Activated CD8-positive, alpha-beta memory T cell treated with anti-CD3 and anti-CD28 coated beads, Interleukin-2, amount 50 U/mL, for 48 hours (primary cell): ENCODE measurements at regions not wholly inside any gene's neighbourhood (a gene's known extent, or its start where the extent isn't known, plus 50 kb on each side); places are given as distances from the start of the nearest gene placed in this dataset.

ENCODE experiments used
- DNase-seq: peaks from one replicate; pipeline ENCODE4 v3.0.0-alpha.2; 2020

DNA sequence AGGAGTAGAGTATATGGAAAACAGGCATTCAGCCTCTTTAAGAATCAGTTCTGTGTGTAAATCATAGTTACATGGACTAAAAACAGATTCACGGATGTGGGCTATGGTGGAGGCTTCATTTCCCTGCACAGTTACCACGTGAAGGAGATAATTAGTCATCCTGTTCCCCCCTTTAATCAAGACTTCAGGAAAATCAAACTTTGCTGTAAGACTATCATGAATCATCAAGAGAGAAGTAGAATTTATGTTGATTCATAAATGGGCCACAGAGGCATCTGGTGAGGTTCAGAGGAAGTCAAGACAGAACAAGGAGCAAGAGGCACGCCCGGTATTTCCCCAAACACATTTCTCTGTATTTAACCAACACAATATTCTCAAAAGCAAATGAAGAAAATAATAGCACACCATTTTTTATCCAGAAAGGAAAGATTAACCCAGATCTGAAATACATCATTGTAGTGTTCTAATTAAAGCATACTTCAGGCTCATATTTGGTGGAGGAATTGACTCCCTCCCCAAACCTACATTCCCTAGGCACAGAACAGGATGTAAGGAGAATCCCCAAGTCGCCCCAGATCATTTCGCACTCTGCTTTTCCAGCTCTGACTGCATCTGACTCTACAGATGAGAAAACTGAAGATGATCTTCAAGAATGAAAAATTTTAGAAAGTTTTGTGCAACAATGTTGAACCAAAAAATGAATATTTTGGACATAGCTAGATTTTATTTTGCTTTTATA, 175.8 kb upstream of the GAS1 start:
- DNase-seq, result no peak

DNA sequence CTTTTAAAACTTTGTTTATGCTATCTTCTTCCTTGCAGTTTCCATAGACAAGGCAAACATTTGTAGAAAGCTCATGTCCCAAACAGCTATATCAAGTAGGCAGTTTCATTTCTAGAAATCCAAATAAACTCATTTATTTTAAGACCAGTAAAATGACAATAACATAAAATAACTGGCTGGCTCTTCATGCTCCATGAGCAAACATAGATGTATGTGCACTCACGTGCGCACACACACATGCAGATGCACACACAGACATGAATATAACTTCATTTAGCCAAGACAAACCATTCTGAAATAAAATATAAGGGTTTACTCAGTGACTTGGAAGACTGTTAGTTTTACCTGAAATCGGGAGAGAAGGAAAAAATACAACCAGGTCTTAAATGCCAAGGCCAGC, 176.5 kb upstream of the GAS1 start:
- no peak for DNase-seq

DNA sequence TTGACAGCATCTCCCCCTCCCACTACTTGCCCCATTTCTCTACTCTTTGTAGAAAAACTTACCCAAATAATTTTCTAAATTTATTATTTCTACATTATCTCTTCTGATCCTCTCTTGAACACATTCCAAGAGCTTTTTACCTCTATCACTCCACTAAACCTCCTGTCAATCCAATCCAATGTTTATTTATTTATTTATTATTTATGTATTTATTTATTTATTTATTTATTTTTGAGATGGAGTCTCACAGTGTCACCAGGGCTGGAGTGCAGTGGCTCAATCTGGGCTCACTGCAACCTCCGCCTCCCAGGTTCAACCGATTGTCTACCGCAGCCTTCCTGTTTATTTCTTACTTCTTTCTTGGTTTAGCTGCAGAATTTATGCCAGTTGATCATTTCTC, 178.5 kb upstream of the GAS1 start:
- DNase-seq, result no peak

DNA sequence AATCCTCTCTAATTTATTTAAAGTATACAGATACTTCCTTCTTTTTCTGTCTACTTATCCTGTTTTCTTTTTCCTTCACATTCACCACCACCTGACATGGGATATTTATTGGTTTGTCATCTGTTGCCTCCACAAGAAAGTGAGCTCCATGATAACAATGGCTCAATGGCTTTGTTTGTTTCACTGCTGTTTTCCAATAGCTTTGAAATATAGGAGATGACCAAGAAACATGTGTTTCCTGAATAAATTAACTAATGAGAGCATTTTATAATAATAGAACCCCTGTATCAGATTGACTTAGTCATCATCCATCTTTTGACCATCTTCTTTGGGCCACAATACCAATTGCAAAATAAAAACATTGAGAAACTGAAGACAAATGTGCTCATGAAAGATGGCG, 180.2 kb upstream of the GAS1 start:
- DNase-seq, result no peak

DNA sequence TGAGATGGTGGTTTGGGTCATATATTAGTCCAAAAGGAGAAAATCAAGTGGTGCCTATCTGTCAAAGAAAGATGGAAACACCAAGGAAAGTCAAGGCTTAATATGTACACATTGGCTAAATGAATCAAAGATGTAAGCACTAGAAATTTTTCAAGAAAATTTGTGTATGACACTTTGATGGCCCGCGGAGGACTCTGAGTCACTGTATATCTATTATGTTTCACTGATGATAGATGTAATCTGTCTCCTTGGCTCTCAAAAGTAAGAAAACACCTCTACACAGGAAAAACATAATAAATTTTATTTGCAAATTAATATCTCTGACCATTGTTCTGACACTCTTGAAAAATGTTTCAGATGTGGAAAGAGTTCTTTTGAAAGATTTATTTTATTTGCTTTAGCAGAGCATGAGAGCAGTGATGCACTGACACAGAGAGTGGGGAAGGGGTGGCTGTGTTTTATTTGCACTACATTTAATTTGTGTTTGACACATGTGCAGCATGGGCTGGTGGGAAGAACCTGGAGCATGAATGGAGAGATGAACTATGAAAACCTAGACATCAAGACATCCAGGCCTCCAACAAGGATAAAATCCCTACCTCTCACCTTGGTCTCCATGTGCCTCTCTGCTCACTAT, 180.8 kb upstream of the GAS1 start:
- no peak for DNase-seq

DNA sequence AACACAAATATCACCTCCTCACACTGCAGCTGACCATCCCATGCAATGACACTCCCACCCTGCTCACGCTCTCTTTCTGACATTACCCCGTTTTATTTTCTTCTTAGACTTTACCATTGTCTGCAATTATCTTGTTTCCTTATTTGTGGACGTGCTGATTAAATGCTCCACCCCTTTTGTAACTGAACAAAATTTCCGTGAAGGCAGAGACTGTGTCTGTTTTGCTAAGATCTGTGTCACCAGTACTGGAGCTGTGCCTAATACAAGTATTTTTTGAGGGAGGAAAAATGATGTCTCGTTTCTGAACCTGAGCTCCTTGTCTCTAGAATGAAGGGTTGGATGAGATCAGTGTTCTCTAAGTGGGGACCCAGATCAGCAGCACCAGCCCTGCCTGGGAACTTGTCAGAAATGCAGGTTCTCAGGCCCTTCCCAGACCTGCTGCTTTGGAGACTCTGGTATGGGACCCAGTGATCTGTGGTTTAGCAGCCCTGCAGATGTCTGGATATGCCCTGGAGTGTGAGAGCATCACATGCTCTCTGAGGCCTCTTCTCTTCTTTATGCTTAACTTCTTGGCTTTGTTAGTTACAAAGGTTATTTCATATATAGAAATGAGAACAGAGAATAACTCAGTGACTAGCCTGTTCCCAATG, 181.7 kb upstream of the GAS1 start:
- DNase-seq, result no peak

DNA sequence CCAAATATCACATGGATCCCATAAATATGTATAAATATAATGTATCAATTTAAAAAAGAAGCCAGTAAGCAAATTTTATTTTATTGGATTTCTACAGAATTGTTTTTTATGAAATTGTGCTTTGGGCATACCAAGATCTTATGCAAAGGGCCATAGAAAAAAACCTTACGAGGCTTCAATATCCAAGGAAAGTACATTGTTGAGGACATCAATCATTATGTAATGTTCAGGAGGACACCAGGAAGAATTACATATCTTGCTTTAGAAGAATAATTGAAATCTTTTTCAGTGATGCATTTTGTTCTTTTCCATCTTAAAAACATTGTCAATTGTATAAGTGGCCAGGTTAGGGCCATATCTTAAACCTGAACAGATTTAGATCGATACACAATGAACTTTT, 187.8 kb upstream of the GAS1 start:
- no peak for DNase-seq

DNA sequence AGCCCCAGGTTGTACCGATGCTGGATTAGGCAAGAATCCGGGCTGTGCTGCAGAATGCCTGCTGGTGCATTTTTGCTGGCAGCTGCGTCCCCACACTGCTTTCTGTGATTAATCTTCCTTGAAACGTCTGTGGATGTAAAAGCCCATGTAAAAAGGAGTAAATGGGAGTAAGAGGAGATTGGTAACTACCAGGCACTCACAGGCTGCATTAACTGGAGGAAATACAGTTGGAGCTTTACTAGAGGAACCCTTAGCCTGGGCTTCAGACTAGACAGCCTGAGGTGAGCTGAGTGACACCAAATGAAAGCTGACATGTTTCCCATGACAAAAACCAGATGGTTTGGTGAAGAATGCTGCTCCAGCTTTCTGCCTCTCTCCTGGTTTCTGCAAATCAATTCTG, 190.4 kb upstream of the GAS1 start:
- DNase-seq, result no peak

DNA sequence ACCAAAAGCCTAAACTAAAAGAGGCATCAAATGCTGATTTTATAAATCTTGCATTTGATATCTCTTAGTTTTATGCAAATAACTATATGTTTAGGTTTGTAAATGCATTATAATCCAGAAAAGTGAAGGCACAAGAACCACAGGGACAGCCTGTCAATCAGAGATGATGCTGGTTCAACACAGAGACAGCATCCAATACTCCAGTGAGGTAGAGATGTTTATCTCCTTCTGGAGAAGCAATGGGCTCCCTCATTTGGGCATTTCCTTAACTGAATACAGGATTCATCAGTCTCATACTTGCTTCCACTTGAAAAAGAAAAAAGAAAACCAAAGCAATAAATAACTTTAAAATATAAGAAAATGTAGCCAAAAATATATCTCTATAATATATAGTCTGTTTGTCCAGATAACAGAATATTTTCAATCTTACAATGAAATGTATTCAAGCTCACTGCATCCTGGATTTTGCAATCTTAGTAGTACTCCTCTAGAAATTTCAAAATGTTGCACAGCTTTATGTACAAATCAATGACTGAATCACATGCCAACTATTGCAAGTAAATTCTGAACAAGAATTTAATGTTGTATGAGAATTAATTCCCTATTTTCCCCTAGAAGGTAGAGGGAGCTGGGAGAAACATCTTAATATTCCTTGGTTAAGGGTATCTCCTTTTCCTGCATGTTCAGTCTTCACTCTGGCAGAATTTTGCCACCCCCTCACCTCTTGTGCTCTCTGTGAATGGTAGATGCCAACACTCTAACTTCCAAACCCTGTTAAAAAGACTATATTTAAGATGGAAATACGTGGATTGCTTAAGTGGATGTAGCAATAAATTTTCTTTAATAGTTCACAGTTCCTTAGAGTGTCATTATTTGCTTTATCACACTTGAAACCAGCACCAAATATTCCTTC, 191.1 kb upstream of the GAS1 start:
- DNase-seq, result no peak

DNA sequence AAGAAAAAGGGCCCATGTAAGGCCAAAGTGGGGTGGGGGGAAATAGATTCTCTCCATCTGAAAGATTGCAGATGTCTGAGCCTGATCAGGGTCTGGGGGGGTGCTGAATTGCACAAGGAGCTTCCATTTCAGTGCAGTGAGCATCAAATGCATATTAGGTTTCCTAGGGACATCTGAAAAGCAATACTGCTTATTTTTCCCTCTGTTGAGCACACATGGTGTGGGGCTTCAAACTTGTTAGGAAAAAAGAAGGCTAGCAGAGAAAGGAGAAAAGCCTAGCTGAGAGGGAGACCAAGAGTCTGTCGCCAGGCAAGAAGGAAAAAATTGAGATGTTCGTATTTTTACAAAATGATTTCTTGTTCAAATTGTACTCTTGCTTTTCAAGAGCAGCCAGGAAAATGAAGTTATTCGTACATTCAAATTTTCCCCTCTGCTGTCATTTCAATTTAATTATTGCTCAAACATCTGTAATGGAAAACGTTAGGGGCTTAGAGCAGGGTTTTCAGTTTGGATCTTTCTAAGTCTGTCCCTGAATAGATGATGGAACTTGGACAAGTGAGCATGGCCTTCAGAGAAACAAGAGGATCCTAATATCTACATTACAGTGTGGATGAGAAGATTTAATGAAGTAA, 191.9 kb upstream of the GAS1 start:
- no peak for DNase-seq

DNA sequence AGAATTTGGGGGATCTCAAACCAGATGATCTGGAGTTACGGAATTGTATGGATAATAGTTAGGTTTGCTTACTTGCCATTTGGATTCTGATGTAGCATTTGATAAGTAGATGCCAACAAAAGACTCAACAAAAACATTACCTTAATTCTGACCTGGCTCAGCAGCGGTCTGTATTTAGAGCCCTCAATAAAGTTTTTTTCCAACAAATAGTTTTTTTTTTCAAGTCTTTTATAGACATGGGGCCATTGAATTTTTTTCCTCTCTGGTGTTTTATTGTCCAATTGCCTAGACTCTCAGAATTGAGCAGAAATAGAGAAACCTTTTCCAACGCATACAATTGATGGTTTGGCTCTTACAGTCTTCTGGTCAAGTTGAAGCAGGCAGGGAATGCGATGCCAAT, 192.8 kb upstream of the GAS1 start:
- DNase-seq, result no peak

DNA sequence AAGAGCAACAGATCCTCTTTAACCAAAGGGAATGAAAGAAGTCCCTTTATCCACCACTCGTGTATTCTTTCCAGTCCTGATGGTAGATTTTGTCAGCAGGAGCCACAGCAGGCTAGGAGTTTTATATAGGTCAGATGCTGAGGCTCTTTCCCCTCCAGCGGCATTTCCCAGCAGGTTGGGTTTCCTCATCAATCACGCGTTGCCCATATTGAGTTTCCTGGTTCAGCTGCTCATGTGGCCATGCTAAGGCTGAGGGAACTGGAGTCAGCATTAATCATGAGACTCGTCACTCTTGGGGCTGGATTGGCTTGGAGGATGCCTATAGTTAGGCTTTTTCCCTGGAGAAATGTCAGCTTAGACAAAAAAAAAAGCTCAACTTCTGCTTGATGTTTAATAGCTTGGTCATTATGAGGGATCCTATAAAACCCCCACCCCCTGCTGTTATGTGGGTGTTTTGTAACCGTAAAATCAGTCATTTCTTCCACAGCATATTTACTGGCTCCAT, 193.4 kb upstream of the GAS1 start:
- DNase-seq, result no peak

DNA sequence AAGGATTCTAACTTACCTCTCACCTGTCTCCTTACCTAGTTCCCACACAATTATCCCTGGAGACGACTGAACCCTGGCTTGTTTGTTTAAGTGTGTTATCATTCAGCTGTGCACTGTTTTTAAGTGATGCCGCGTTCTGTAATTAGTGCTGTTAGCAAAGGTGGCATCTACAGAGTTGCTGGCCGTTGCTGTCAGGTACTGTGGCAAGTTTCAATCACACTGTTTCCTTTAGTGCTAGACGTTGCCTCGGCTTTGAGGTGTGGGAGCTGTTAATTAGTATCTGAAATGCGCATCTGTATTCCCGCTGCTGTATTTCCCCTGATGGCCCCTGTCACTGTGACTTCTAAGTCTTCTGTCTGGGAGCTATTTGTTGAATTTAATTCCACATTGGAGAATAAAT, 193.8 kb upstream of the GAS1 start:
- no peak for DNase-seq

DNA sequence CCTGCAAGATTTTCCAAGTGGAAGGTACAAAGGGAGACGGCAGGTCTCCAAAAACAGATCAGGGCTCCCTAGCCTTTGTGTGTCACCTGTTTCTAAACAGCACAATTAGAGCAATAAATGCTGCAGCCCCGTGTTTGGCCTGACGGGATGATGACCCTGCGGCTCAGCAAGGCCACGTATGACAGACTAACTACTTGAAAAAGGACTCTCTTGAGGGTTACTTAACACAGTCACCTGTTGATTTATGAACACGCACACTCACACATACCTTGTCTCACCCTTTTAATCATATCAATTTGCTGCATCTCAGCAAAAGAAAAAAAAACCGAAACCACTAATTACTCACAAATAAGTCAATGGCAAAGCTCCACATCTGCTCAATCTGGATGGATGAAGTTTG, 199.6 kb upstream of the GAS1 start:
- DNase-seq, result no peak

DNA sequence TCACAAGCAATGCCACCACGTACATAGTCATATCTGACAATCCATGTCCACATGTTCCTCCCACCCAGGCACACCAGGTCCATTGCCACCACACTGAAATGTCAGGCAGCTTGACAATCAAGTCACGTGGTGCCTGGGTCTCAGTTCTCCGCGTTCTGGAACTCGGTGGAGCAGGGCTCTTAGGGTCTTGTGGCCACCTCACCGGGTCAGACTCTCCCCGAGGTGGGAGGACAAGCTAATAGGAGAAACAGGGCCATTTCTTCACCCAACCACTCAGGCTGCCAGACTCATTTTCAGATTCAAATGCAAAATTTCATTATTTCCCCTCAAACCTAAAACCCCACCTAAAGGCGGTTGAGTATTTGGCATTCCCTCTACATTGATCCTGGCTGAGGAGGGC, 200.5 kb upstream of the GAS1 start:
- DNase-seq, result no peak

DNA sequence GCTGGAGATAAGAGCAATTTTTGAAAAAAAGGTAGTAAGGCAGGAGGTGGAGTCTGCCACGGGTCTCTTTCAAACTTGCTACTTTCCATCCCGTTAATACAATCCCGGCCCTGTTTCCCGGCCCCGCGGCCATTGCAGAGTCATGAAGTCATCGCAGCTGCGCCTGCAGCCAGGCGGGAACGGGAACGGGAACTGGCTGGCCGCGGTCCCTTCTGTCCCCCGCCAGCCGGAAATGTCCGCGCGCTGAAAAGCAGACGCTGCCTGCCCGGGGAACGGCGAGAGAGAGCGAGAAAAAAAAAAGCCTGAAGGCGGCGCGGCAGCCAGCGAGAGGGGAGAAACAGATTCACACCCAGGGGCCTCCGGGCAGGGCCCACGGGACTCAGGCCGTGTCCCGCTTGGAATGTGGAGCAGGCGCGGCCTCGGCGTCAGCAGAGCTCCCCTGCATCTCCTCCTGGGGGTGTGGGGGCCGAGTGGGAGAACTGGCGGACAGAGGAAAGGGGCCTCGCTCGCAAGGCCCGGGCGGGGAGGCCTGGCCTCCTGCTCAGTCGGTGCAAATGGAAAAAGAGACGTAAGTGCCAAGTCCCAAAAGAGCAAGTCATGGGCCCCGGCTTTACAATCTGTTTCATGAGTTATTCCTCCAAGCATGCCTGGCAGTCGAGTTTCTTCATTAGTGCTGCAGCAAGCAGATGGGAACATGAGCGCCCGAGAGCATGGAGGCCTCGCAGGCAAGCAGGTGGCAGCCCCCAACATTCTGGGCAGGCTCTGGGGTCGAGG, 201.2 kb upstream of the GAS1 start:
- DNase-seq, result no peak

DNA sequence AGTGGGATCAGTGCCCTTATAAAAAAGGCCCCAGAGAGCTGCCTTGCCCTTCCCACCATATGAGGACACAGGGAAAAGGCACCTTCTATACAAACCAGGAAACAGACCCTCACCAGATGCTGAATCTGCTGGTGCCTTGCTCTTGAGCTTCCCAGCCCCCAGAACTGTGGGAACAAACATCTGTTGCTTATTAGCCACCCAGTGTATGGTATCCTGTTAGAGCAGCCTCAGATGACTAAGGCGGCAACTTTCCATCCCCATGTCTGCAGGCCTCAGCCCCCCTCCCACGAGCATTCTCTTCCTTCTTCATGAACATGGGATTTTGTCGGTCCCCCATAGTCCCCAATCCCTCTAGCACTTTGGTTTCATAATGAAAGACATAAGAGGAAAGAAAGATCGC, 202.5 kb upstream of the GAS1 start:
- DNase-seq, result no peak

DNA sequence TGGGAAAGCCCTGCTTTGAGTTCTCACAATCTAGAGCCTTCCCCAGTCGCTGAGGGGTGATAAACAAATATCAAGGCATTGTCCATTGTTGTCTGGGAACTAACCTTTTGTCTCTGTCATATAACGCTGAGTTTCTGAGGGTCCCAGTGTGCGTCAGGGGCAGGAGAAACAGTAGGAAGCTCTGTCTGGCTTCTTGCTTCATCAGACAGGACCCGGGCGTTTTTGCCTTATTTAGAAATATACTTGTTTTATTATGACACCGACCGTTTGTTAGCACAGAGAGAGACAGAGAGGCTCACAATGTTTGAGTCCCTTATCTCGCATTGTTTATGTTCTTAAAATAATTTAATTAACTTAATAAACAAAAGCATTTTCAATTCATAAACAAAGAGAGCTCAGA, 204.9 kb upstream of the GAS1 start:
- no peak for DNase-seq

DNA sequence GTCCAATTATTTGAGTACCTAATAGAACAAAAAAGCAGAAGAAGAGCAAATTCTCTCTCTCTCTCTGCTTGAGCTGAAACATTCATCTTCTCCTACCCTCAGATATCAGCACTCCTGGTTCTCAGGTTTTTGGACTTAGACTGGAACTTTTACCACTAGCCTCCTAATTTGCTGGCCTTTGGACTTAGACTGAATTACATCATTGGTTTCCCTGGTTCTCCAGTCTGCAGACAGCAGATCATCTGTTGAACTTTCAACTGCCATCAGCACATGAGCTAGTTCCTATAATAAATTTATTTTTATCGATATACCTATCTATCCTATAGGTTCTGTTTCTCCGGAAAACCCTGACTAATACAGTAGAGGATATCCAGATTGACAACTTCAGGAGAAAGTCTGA, 208.9 kb upstream of the GAS1 start:
- DNase-seq, result no peak

DNA sequence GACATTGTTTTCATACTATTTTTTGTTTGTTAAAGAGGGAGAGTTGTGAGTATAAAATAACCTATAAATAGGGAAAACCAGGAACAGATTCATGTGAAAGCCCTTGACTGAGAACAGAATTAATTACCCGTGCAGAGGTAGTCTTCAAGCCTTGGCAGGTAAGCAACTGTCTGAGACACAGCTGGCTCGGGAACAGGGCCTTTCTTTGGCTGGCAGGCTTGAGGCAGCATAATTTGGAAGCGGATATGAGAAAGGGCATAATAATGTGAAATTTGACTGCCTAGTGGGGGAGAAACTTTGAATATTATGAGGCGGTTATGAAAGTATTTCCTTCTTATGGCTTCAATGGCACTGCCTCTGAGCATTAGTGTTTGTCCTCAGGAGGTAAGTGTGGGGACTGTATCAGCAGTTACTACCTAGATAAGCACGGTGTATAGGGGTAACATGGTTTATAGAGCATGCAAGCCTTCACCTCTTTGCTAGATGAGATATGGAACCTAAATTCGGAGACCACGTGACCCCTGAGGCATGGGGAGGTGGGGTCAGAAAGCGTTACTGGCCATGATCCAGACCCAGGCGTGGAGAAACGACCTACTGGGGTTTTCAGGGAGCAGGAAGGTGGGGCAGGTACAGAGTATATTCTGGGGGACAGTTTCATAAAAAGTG, 210.2 kb upstream of the GAS1 start:
- no peak for DNase-seq

DNA sequence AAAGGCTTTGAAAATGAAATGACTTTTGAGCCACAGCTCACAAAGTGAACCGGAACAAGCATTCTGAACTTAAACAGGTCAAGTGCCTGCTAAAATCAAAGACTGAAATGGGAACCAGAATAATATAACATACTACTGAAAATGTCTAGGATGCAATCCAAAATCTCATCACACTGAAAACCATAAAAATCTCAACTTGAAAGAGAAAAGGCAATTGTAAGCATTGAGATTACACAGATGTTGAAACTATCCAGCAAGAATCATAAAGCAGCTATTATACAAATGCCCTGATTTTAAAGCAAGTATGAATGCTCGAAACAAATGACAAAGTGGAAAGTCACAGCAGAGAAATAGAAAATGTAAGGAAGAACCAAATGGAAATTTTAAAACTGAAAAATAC, 211.5 kb upstream of the GAS1 start:
- no peak for DNase-seq
